HG02981 (cell line): ENCODE measurements at regions not wholly inside any gene's neighbourhood (a gene's known extent, or its start where the extent isn't known, plus 50 kb on each side); places are given as distances from the start of the nearest gene placed in this dataset.

Experiments used
- ATAC-seq: cut with Tn5 transposase; IDR thresholded peaks from one replicate; pipeline ENCODE4 v1.9.1; 2021; ENCODE audit warnings: mild to moderate bottlenecking, moderate library complexity; ENCODE audit not compliant: unreplicated experiment

- ATAC-seq, result no peak
Observed at GRCh38 chr19:31693933-31694269, 344.7 kb upstream of the TSHZ3 start.

GRCh38 chr19:31694761-31695160 is 345.5 kb upstream of the TSHZ3 start:
- no peak for ATAC-seq

GRCh38 chr19:31699421-31699820 is 350.2 kb upstream of the TSHZ3 start:
- ATAC-seq, result no peak

- no peak for ATAC-seq
Observed at GRCh38 chr19:31701146-31701545, 351.9 kb upstream of the TSHZ3 start.

GRCh38 chr19:31705656-31706055 is 356.4 kb upstream of the TSHZ3 start:
- no peak for ATAC-seq

GRCh38 chr19:31706131-31706530 is 356.9 kb upstream of the TSHZ3 start:
- ATAC-seq, result no peak

- no peak for ATAC-seq
Observed at GRCh38 chr19:31706691-31707620, 357.7 kb upstream of the TSHZ3 start.

GRCh38 chr19:31708520-31708919 is 359.3 kb upstream of the TSHZ3 start:
- no peak for ATAC-seq

- ATAC-seq, result no peak
Observed at GRCh38 chr19:31709476-31709875, 360.2 kb upstream of the TSHZ3 start.

- ATAC-seq, result no peak
Observed at GRCh38 chr19:31715249-31715945, 366.2 kb upstream of the TSHZ3 start.

GRCh38 chr19:31716826-31717225 is 367.6 kb upstream of the TSHZ3 start:
- ATAC-seq, result no peak

GRCh38 chr19:31717269-31717923 is 368.2 kb upstream of the TSHZ3 start:
- no peak for ATAC-seq

GRCh38 chr19:31718032-31718431 is 368.8 kb upstream of the TSHZ3 start:
- no peak for ATAC-seq

GRCh38 chr19:31718898-31719297 is 369.7 kb upstream of the TSHZ3 start:
- no peak for ATAC-seq

- ATAC-seq, result no peak
Observed at GRCh38 chr19:31723101-31723500, 373.9 kb upstream of the TSHZ3 start.

GRCh38 chr19:31725051-31725450 is 375.8 kb upstream of the TSHZ3 start:
- ATAC-seq, result no peak

- ATAC-seq, result no peak
Observed at GRCh38 chr19:31727536-31727935, 378.3 kb upstream of the TSHZ3 start.

- ATAC-seq, result no peak
Observed at GRCh38 chr19:31730270-31730669, 381.0 kb upstream of the TSHZ3 start.

- no peak for ATAC-seq
Observed at GRCh38 chr19:31733591-31733990, 384.4 kb upstream of the TSHZ3 start.

- ATAC-seq, result no peak
Observed at GRCh38 chr19:31742249-31742648, 393.0 kb upstream of the TSHZ3 start.

GRCh38 chr19:31745731-31746130 is 396.5 kb upstream of the TSHZ3 start:
- no peak for ATAC-seq

GRCh38 chr19:31749231-31749630 is 400.0 kb upstream of the TSHZ3 start:
- ATAC-seq, result no peak
